Suprapubic skin (tissue), 4 donors: ENCODE measurements at regions not wholly inside any gene's neighbourhood (a gene's known extent, or its start where the extent isn't known, plus 50 kb on each side); places are given as distances from the start of the nearest gene placed in this dataset.

ENCODE experiments used
- CTCF ChIP-seq, 2 donors: fragments of 200-600 bp in 1 of 2; fragments of 450-650 bp in 1 of 2; sonication (generic) in 1 of 2; IDR thresholded peaks; one replicate each; pipeline ENCODE4 v1.5.1; 2016 to 2019; ENCODE audit warnings: antibody characterized with exemption in 2 of 2, mild to moderate bottlenecking in 1 of 2, moderate library complexity in 1 of 2
- EP300 ChIP-seq: sonication (generic); formaldehyde crosslinking; IDR thresholded peaks from one replicate; pipeline ENCODE4 v1.6.1; 2017; ENCODE audit warnings: antibody characterized with exemption
- POLR2A ChIP-seq, 2 donors: fragments of 450-650 bp; IDR thresholded peaks; one replicate each; pipeline ENCODE4 v1.6.1; 2017; ENCODE audit warnings: antibody characterized with exemption in 2 of 2, mild to moderate bottlenecking in 2 of 2, moderate library complexity in 2 of 2
- POLR2AphosphoS5 ChIP-seq, 3 donors: sonication (generic); formaldehyde crosslinking; IDR thresholded peaks; one replicate each; pipeline ENCODE4 v1.6.1; 2017; ENCODE audit warnings: antibody characterized with exemption in 3 of 3

GRCh38 chr16:79897453-79898146 is 297.1 kb upstream of the MAF start:
- TF ChIP-seq POLR2A (IDR thresholded peaks at IDR 0.05): no peak
- TF ChIP-seq EP300: no peak
- no peak for TF ChIP-seq CTCF (IDR thresholded peaks at IDR 0.05)
- no peak for TF ChIP-seq POLR2AphosphoS5 (IDR thresholded peaks at IDR 0.05)
